NAMALWA (cell line): ENCODE measurements at regions not wholly inside any gene's neighbourhood (a gene's known extent, or its start where the extent isn't known, plus 50 kb on each side); places are given as distances from the start of the nearest gene placed in this dataset.
"Not testable (repeated sequence)": the region's sequence is repeated elsewhere in the genome, so short reads cannot be mapped to it uniquely, and the experiment has no call there.

Experiments
- DNase-seq: peaks from one replicate; pipeline ENCODE4 v3.0.0-alpha.2; 2015; ENCODE audit warnings: low spot score

GRCh38 chr13:81247711-81248110 lies 906.8 kb upstream of the SPRY2 start:
- no peak for DNase-seq

GRCh38 chr13:81246556-81246955 lies 905.6 kb upstream of the SPRY2 start:
- no peak for DNase-seq

- no peak for DNase-seq
Observed at GRCh38 chr13:81244011-81244410, 903.1 kb upstream of the SPRY2 start.

GRCh38 chr13:81230386-81230785 lies 889.5 kb upstream of the SPRY2 start:
- DNase-seq, result no peak

- peak; percentile 37 for DNase-seq
Observed at GRCh38 chr13:81226830-81227229, 885.9 kb upstream of the SPRY2 start.

- no peak for DNase-seq
Observed at GRCh38 chr13:81224209-81224833, 883.4 kb upstream of the SPRY2 start.

GRCh38 chr13:81223778-81224177 lies 882.9 kb upstream of the SPRY2 start:
- no peak for DNase-seq

- DNase-seq, result no peak
Observed at GRCh38 chr13:81211713-81212112, 870.8 kb upstream of the SPRY2 start.

GRCh38 chr13:81207636-81208035 lies 866.7 kb upstream of the SPRY2 start:
- DNase-seq, result no peak

- no peak for DNase-seq
Observed at GRCh38 chr13:81207231-81207630, 866.3 kb upstream of the SPRY2 start.

- no peak for DNase-seq
Observed at GRCh38 chr13:81203783-81204182, 862.9 kb upstream of the SPRY2 start.

- DNase-seq, result no peak
Observed at GRCh38 chr13:81199956-81200355, 859.0 kb upstream of the SPRY2 start.

GRCh38 chr13:81197966-81198365 lies 857.0 kb upstream of the SPRY2 start:
- DNase-seq, result no peak

GRCh38 chr13:81197483-81197882 lies 856.6 kb upstream of the SPRY2 start:
- no peak for DNase-seq

GRCh38 chr13:81194362-81194761 lies 853.4 kb upstream of the SPRY2 start:
- no peak for DNase-seq

GRCh38 chr13:81184556-81185265 lies 843.8 kb upstream of the SPRY2 start:
- DNase-seq, result no peak

GRCh38 chr13:81172603-81173002 lies 831.7 kb upstream of the SPRY2 start:
- DNase-seq, result no peak

- DNase-seq, result peak; percentile 58
Observed at GRCh38 chr13:81171065-81171647, 830.2 kb upstream of the SPRY2 start.

GRCh38 chr13:81163823-81164222 lies 822.9 kb upstream of the SPRY2 start:
- DNase-seq, result not testable (repeated sequence)

GRCh38 chr13:81153478-81153877 lies 812.6 kb upstream of the SPRY2 start:
- no peak for DNase-seq

- DNase-seq, result no peak
Observed at GRCh38 chr13:81148822-81149221, 807.9 kb upstream of the SPRY2 start.

GRCh38 chr13:81146576-81146975 lies 805.6 kb upstream of the SPRY2 start:
- DNase-seq, result not testable (repeated sequence)

- DNase-seq, result peak; percentile 19
Observed at GRCh38 chr13:81142306-81142999, 801.5 kb upstream of the SPRY2 start.
